IMR-90 (cell line): ENCODE measurements at regions not wholly inside any gene's neighbourhood (a gene's known extent, or its start where the extent isn't known, plus 50 kb on each side); places are given as distances from the start of the nearest gene placed in this dataset.

Experiments used
- CTCF ChIP-seq: conservative IDR thresholded peaks from 2 replicates; pipeline ENCODE4 v1.5.1; 2012; ENCODE audit warnings: mild to moderate bottlenecking, low read depth, low read length, improper control_type of control experiment
- NFE2L2 ChIP-seq: fragments of 150-350 bp; IDR thresholded peaks from 2 replicates; pipeline ENCODE4 v1.6.1; 2016; ENCODE audit warnings: low read depth, mild to moderate bottlenecking, low read length
- POLR2A ChIP-seq: IDR thresholded peaks from 2 replicates; pipeline ENCODE4 v1.6.1; 2012; ENCODE audit warnings: mild to moderate bottlenecking, low read depth, low read length

- TF ChIP-seq CTCF (no peak), POLR2A (no peak), NFE2L2 (no peak)
Measured at GRCh38 chr1:198889101-198889500, 250.3 kb downstream of the PTPRC start.
